ENCODE measurements at regions not wholly inside any gene's neighbourhood (a gene's known extent, or its start where the extent isn't known, plus 50 kb on each side); places are given as distances from the start of the nearest gene placed in this dataset.

GRCh38 chr17:74024871-74025531 is 178.5 kb upstream of the RPL38 start:
- Histone ChIP-seq H3K79me2 (ENCODE audit: insufficient read depth, low read length) (no peaks in the 10 kb centered on the region), H3K9ac (ENCODE audit: low read length) (no peak overlapping the region), H3K4me1 (ENCODE audit: insufficient read depth, low read length, severe bottlenecking) (no peaks in the 10 kb centered on the region), H3K36me3 (ENCODE audit: insufficient read depth, low read length) (no peaks in the 10 kb centered on the region), H3K9me3 (ENCODE audit: low read length) (no peaks in the 10 kb centered on the region), H3K27ac (ENCODE audit: low read depth, low read length, poor library complexity, severe bottlenecking) (no peak overlapping the region), H3K4me3 (ENCODE audit: low read depth, low read length, poor library complexity, severe bottlenecking) (no peak overlapping the region), H4K20me1 (ENCODE audit: insufficient read depth, low read length) (no peaks in the 10 kb centered on the region), H3K9me2 (ENCODE audit: low read depth, low read length) (no peaks in the 10 kb centered on the region), H3F3A (ENCODE audit: insufficient read depth, low read length) (no peaks in the 10 kb centered on the region), H3K4me2 (ENCODE audit: low read length) (no peak overlapping the region), H3K27me3 (ENCODE audit: insufficient read depth, low read length) (no peaks in the 10 kb centered on the region), H2AFZ (ENCODE audit: low read length) (no peak overlapping the region)
- TF ChIP-seq EZH2 (IDR thresholded peaks at IDR 0.05; ENCODE audit: borderline replicate concordance, low read length) (no peak), CTCF (IDR thresholded peaks at IDR 0.05; ENCODE audit: low read length) (no peak)

GRCh38 chr17:74027444-74027843 is 176.0 kb upstream of the RPL38 start:
- no peaks in the 10 kb centered on the region for H3F3A ChIP-seq (ENCODE audit: insufficient read depth, low read length)
- no peaks in the 10 kb centered on the region for H3K4me1 ChIP-seq (ENCODE audit: insufficient read depth, low read length, severe bottlenecking)
- no peaks in the 10 kb centered on the region for H4K20me1 ChIP-seq (ENCODE audit: insufficient read depth, low read length)
- no peak overlapping the region for H3K27ac ChIP-seq (ENCODE audit: low read depth, low read length, poor library complexity, severe bottlenecking)
- H3K4me3 ChIP-seq (ENCODE audit: low read depth, low read length, poor library complexity, severe bottlenecking) = no peak overlapping the region
- H3K4me2 ChIP-seq (ENCODE audit: low read length) = no peak overlapping the region
- no peaks in the 10 kb centered on the region for H3K79me2 ChIP-seq (ENCODE audit: insufficient read depth, low read length)
- H3K9me2 ChIP-seq (ENCODE audit: low read depth, low read length) = no peaks in the 10 kb centered on the region
- H3K9me3 ChIP-seq (ENCODE audit: low read length) = no peaks in the 10 kb centered on the region
- TF ChIP-seq CTCF (IDR thresholded peaks at IDR 0.05; ENCODE audit: low read length) (no peak), EZH2 (IDR thresholded peaks at IDR 0.05; ENCODE audit: borderline replicate concordance, low read length) (no peak)
- no peak overlapping the region for H2AFZ ChIP-seq (ENCODE audit: low read length)
- H3K9ac ChIP-seq (ENCODE audit: low read length) = no peak overlapping the region
- H3K27me3 ChIP-seq (ENCODE audit: insufficient read depth, low read length) = no peaks in the 10 kb centered on the region
- no peaks in the 10 kb centered on the region for H3K36me3 ChIP-seq (ENCODE audit: insufficient read depth, low read length)

- Histone ChIP-seq H2AFZ (ENCODE audit: low read length) (no peak overlapping the region), H3K9ac (ENCODE audit: low read length) (no peak overlapping the region), H3K4me2 (ENCODE audit: low read length) (no peak overlapping the region), H3K4me3 (ENCODE audit: low read depth, low read length, poor library complexity, severe bottlenecking) (no peak overlapping the region), H3K9me3 (ENCODE audit: low read length) (no peaks in the 10 kb centered on the region), H3K4me1 (ENCODE audit: insufficient read depth, low read length, severe bottlenecking) (no peaks in the 10 kb centered on the region), H3K36me3 (ENCODE audit: insufficient read depth, low read length) (no peaks in the 10 kb centered on the region), H3F3A (ENCODE audit: insufficient read depth, low read length) (no peaks in the 10 kb centered on the region), H3K27me3 (ENCODE audit: insufficient read depth, low read length) (no peaks in the 10 kb centered on the region), H4K20me1 (ENCODE audit: insufficient read depth, low read length) (no peaks in the 10 kb centered on the region), H3K27ac (ENCODE audit: low read depth, low read length, poor library complexity, severe bottlenecking) (no peak overlapping the region), H3K79me2 (ENCODE audit: insufficient read depth, low read length) (no peaks in the 10 kb centered on the region), H3K9me2 (ENCODE audit: low read depth, low read length) (no peaks in the 10 kb centered on the region)
- no peak for TF ChIP-seq EZH2 (IDR thresholded peaks at IDR 0.05; ENCODE audit: borderline replicate concordance, low read length)
- no peak for TF ChIP-seq CTCF (IDR thresholded peaks at IDR 0.05; ENCODE audit: low read length)
These were observed 174.9 kb upstream of the RPL38 start for GRCh38 chr17:74028354-74029116.

Measured in OCI-LY1 (cell line).